ENCODE measurements at regions not wholly inside any gene's neighbourhood (a gene's known extent, or its start where the extent isn't known, plus 50 kb on each side); places are given as distances from the start of the nearest gene placed in this dataset.

DNA sequence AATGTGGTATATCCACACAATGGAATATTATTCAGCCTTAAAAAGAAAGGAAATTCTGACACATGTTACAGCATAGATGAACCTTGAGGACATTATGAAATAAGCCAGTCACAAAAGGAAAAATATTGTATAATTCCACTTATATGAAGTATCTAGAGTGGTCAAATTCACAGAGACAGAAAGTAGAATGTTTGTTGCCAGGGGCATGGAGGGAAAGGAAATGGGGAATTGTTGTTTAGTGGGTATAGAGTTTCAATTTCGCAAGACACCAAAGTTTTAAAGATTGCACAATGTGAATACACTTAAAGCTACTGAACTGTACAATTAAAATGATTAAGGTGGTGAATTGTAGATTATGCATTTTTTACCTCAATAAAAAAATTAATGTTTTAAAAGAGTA lies 92.9 kb downstream of the TXNL1 start:
- Mint-ChIP-seq H3K36me3 (ENCODE audit: low read depth) (no peaks in the 10 kb centered on the region), H3K9me3 (no peaks in the 10 kb centered on the region), H3K27ac (no peak overlapping the region), H3K4me1 (no peaks in the 10 kb centered on the region), H3K27me3 (ENCODE audit: low read depth) (no peaks in the 10 kb centered on the region), H3K4me3 (no peak overlapping the region)
- TF ChIP-seq, protein P1, sequence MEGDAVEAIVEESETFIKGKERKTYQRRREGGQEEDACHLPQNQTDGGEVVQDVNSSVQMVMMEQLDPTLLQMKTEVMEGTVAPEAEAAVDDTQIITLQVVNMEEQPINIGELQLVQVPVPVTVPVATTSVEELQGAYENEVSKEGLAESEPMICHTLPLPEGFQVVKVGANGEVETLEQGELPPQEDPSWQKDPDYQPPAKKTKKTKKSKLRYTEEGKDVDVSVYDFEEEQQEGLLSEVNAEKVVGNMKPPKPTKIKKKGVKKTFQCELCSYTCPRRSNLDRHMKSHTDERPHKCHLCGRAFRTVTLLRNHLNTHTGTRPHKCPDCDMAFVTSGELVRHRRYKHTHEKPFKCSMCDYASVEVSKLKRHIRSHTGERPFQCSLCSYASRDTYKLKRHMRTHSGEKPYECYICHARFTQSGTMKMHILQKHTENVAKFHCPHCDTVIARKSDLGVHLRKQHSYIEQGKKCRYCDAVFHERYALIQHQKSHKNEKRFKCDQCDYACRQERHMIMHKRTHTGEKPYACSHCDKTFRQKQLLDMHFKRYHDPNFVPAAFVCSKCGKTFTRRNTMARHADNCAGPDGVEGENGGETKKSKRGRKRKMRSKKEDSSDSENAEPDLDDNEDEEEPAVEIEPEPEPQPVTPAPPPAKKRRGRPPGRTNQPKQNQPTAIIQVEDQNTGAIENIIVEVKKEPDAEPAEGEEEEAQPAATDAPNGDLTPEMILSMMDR (IDR thresholded peaks at IDR 0.05; ENCODE audit: unreplicated experiment in 3 of 3) = no peak

DNA sequence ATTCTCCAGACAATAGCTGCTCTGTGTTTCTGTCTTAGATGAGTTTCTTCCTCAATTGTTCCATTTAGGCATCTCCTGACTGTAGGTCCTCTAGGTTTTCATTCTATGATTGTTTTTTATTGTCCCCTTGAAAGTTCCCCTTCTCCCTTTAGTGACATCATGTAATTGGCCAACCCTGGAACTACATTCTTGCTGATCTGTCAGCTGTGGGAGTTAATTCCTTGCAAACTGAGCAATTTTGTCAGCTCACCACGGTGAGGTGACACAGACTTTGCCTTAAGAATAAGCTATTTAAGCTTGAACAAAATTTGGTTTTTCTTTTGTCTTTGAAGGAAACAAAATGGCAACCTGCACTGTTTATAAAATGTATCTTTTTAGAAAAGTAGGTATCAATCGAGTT lies 95.9 kb downstream of the TXNL1 start:
- no peak overlapping the region for H3K27ac Mint-ChIP-seq
- TF ChIP-seq, protein P1 (IDR thresholded peaks at IDR 0.05; ENCODE audit: unreplicated experiment in 3 of 3) = no peak
- no peak overlapping the region for H3K4me3 Mint-ChIP-seq
- peaks cover 5% of the 10 kb centered on the region for H3K27me3 Mint-ChIP-seq (ENCODE audit: low read depth)
- H3K36me3 Mint-ChIP-seq (ENCODE audit: low read depth) = no peaks in the 10 kb centered on the region
- H3K9me3 Mint-ChIP-seq = no peaks in the 10 kb centered on the region
- no peaks in the 10 kb centered on the region for H3K4me1 Mint-ChIP-seq

DNA sequence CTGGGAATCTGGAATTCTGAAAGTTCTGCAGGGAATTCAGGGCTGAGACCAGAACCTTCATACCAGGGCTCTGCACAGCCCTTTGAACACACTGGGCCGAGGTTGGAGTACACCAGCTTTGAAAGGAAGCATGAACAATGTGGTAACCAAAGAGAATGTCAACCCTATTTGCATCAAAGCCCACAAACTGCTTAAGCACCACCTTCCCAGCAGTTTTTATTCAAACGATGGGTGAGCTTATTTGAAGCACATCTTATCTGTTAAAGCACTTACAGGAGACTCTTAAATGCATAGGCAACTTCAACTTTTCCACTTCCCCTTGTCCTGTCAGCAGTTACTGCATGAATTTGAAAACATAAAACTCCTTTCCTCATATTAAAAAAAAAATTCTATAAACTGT lies 96.6 kb downstream of the TXNL1 start:
- peaks cover 5% of the 10 kb centered on the region for H3K27me3 Mint-ChIP-seq (ENCODE audit: low read depth)
- TF ChIP-seq, protein P1 (IDR thresholded peaks at IDR 0.05; ENCODE audit: unreplicated experiment in 3 of 3) = no peak
- no peak overlapping the region for H3K4me3 Mint-ChIP-seq
- H3K27ac Mint-ChIP-seq = no peak overlapping the region
- no peaks in the 10 kb centered on the region for H3K9me3 Mint-ChIP-seq
- H3K4me1 Mint-ChIP-seq = no peaks in the 10 kb centered on the region
- no peaks in the 10 kb centered on the region for H3K36me3 Mint-ChIP-seq (ENCODE audit: low read depth)

DNA sequence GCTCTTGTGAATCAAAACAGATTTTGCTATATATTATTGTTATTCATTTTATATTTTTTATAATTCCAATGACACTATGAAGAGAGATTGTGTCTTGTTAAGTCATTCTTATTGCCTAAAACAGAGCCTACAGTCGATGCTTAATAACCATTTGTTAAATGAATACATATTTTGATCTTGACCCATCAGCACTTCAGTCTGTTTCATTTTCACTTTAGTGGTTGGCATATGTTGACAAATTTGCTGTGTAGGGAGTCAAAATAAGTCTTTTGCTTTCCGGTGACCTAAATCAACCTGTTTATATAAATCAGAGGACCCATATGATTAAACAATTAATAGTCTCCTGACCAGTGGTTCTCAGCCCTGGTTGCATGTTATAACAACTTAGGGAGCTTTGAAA lies 97.1 kb downstream of the TXNL1 start:
- H3K9me3 Mint-ChIP-seq = no peaks in the 10 kb centered on the region
- no peaks in the 10 kb centered on the region for H3K4me1 Mint-ChIP-seq
- peaks cover 5% of the 10 kb centered on the region for H3K27me3 Mint-ChIP-seq (ENCODE audit: low read depth)
- H3K4me3 Mint-ChIP-seq = no peak overlapping the region
- TF ChIP-seq, protein P1 (IDR thresholded peaks at IDR 0.05; ENCODE audit: unreplicated experiment in 3 of 3) = no peak
- H3K36me3 Mint-ChIP-seq (ENCODE audit: low read depth) = no peaks in the 10 kb centered on the region
- no peak overlapping the region for H3K27ac Mint-ChIP-seq

DNA sequence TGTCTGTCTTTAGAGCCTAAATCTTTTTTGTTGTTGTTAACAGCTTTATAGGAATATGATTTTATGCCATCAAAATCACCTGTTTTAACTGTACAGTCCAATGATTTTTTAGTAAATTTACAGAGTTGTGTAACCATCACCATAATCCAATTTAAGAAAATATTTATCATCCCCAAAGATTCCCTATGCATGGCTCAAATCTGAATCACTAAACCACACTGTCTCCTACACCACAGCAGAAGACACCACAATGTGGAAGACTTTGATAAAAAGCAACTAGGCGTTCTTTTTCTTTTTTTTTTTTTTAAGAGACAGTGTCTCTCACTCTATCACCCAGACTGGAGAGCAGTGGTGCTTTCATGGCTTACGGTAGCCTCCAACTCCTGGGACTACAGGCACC lies 99.6 kb downstream of the TXNL1 start:
- no peaks in the 10 kb centered on the region for H3K4me1 Mint-ChIP-seq
- H3K4me3 Mint-ChIP-seq = no peak overlapping the region
- no peak overlapping the region for H3K27ac Mint-ChIP-seq
- H3K27me3 Mint-ChIP-seq (ENCODE audit: low read depth) = peaks cover 5% of the 10 kb centered on the region
- H3K36me3 Mint-ChIP-seq (ENCODE audit: low read depth) = no peaks in the 10 kb centered on the region
- H3K9me3 Mint-ChIP-seq = no peaks in the 10 kb centered on the region
- TF ChIP-seq, protein P1 (IDR thresholded peaks at IDR 0.05; ENCODE audit: unreplicated experiment in 3 of 3) = no peak

DNA sequence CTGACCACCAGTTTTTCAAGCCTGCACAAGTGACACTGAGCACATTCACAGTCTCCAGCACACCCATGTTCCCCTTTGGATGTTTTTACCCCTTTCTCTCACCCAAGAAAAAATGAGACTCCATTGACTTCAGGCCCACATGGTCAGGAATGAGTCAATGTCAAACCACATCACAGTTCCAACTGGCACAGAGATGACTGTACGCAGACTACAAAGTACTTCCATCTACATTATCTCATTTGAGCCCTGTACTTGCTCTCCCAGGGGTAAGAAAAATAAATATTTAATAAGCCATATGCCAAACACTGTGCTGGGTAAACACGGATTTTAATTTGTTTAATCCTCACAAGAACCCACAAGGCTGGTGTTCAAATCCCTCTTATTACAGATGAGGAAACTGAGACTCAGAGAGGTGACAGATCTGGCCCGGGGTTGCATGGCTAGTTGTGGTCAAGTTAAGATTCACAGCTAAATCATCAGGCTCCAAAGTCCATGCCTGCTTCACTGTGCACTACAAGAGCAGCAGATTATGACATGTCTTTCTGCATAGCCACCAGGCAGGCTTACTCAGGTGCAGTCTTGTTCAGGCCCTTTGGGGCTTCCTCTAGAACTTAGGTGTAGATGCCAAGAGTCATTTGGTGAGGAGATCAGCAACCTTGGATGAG lies 106.1 kb downstream of the TXNL1 start:
- Mint-ChIP-seq H3K27me3 (ENCODE audit: low read depth) (no peaks in the 10 kb centered on the region), H3K9me3 (peaks cover 10% of the 10 kb centered on the region), H3K27ac (no peak overlapping the region), H3K4me1 (no peaks in the 10 kb centered on the region), H3K36me3 (ENCODE audit: low read depth) (no peaks in the 10 kb centered on the region), H3K4me3 (no peak overlapping the region)
- TF ChIP-seq, protein P1 (IDR thresholded peaks at IDR 0.05; ENCODE audit: unreplicated experiment in 3 of 3) = no peak

Measured in nephron (organoid).